AG09319 (cell line): ENCODE measurements at regions not wholly inside any gene's neighbourhood (a gene's known extent, or its start where the extent isn't known, plus 50 kb on each side); places are given as distances from the start of the nearest gene placed in this dataset.

Experiments
- DNase-seq: peaks from one replicate; pipeline ENCODE4 v3.0.0-alpha.2; 2010; ENCODE audit warnings: low read depth; ENCODE audit errors: extremely low read depth
- TF ChIP-seq, protein P1 (sequence below): IDR thresholded peaks from 2 replicates; pipeline ENCODE4 v1.5.1; 2011; ENCODE audit warnings: low read depth, mild to moderate bottlenecking, inconsistent platforms, low read length, moderate library complexity

- no peak for DNase-seq
- TF ChIP-seq, protein P1, sequence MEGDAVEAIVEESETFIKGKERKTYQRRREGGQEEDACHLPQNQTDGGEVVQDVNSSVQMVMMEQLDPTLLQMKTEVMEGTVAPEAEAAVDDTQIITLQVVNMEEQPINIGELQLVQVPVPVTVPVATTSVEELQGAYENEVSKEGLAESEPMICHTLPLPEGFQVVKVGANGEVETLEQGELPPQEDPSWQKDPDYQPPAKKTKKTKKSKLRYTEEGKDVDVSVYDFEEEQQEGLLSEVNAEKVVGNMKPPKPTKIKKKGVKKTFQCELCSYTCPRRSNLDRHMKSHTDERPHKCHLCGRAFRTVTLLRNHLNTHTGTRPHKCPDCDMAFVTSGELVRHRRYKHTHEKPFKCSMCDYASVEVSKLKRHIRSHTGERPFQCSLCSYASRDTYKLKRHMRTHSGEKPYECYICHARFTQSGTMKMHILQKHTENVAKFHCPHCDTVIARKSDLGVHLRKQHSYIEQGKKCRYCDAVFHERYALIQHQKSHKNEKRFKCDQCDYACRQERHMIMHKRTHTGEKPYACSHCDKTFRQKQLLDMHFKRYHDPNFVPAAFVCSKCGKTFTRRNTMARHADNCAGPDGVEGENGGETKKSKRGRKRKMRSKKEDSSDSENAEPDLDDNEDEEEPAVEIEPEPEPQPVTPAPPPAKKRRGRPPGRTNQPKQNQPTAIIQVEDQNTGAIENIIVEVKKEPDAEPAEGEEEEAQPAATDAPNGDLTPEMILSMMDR = no peak
Measured at GRCh38 chr2:6574121-6574520, 291.6 kb downstream of the CMPK2 start.

DNA sequence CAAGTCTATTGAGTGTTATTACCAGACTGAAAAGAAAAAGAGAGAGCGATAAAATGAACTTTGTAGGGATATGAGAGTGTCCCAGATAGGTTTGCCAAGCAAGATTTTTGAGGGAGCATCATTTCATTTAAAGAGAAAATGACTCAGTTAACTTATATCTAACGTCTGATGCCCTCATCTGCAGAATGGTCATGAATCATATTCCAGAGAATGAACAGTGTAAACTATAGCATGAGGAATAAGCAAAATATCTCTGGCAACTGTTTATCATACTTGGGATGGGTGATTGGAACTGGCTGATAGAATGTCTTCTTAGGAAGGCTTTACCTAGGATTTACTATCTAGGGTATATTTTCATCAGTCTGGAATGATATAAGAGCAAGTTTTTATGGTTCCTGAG lies 289.4 kb downstream of the CMPK2 start:
- DNase-seq = no peak
- TF ChIP-seq, protein P1 = no peak

DNA sequence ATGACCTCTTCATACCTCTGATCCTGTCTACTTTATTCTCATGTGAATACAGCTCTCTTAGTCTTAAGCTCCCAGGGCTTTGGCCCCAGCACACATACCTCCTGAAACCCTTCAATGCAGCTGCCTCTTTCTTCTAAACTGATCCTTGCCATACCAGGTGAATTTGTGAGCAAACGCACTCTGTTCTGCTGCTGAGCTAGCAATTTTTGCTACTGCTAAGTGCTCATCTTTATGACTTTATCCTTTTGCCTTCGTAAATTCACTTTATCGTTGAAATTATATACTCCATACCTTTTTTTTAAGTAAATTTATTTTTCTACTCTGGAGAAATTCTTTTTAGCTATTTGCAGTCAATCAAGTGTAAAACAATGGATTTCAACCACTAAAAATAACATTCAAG lies 287.7 kb downstream of the CMPK2 start:
- TF ChIP-seq, protein P1 = no peak

GRCh38 chr2:6578416-6578815 lies 287.3 kb downstream of the CMPK2 start:
- DNase-seq = no peak
- TF ChIP-seq, protein P1 = no peak

More for the DNA sequence above, 287.7 kb downstream of the CMPK2 start:
- no peak for DNase-seq

DNA sequence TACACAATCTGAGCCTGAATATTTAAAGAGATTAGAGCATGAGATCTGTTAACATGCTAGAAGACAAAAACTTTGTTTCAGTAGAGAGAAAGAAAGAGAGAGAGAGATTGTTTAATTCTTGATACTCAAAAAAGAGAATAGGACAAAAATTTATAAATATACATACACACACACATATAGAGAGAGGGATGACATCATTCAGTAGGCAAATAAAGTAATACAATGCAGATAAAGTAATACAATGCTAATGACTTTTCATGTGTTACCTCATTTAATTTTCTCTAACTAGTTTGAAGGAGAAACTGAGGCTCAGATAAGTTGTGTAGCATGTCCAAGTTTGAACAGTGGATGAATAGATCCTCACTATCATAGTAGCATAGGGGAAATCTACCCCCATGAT lies 286.4 kb downstream of the CMPK2 start:
- TF ChIP-seq, protein P1 = no peak
- no peak for DNase-seq

- peak; percentile 15 for DNase-seq
- TF ChIP-seq, protein P1 = no peak
Measured at GRCh38 chr2:6580982-6581381, 284.7 kb downstream of the CMPK2 start.

DNA sequence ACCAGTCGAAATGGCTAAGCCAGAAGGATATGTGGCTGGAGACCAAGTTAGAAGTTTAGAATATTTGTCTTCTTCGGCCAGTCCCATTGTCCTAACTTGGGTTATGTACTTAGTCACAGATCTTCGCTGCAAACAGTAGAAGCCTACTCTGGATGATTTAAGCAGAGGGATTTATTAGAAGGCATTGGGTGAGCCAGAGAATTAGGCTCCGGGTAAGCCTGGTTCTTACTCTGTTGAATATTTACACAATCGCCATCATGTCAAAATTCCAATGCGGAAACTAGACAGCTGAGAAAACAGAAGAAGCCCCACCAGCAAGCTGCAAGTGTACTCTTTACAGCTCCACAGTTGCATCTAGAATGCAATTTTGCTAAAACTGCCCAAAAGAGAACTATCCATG lies 276.6 kb downstream of the CMPK2 start:
- DNase-seq = no peak
- TF ChIP-seq, protein P1 = no peak
